ENCODE measurements at regions not wholly inside any gene's neighbourhood (a gene's known extent, or its start where the extent isn't known, plus 50 kb on each side); places are given as distances from the start of the nearest gene placed in this dataset.

DNA sequence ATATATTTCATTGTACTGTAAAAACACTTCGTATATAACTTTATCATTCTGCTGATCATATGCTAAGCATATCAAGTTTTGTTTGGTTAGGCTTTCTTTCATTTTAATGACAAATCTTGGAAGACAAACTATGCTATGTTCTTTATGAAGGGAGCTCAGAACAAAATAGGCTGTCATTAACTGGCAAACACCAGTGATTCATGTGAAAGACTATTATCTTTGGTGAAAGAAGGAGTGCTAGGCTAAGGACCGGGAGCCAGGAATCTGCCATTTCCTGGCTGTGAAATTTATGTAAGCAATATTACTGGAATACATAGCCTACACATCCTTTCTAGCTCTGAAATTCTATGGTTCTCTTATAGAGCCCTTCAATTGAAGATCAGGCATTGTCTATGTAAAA lies 136.2 kb upstream of the CCN2 start:
- no peak for DNase-seq

DNA sequence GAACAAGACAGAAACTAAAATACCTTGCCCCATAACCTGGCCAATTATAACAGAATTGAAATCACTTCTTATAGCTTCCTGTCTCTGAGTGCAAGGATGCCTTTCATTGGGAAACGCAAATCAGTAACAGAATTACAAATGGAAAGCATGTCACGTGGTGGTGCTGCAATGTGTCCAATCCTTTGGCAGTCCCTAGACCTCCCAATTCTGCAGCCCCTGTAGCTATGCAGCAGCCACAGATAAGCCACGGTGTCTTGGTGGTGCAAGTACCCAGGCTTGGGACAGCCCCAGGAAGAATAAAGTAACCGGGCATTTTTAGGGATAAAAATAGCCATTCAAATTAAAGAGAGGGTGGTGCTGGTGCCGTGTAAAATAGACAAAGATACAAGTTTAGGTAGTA lies 134.6 kb upstream of the CCN2 start:
- DNase-seq = no peak

- DNase-seq = no peak
Measured at GRCh38 chr6:132084811-132085509, 133.8 kb upstream of the CCN2 start.

DNA sequence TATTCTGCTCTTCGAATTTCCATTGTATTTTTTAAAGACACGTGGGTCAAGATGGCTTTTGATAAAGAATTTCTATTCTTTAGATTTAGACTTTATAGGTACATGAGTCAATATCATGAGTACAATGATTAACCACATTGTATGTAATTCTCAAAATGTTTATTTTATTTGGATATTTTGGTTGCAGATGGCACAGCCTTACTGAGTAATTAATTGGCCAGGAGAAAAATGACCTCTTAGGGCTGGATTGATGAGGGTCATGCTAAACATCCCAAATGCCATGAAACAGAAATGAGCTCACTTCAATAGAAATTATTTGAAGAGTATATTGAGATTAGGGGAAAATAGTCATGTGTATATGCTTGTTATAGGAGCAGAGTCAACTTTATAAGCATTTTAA lies 131.2 kb upstream of the CCN2 start:
- no peak for DNase-seq

GRCh38 chr6:132081338-132081737 lies 130.2 kb upstream of the CCN2 start:
- no peak for DNase-seq

GRCh38 chr6:132079286-132079685 lies 128.1 kb upstream of the CCN2 start:
- DNase-seq = no peak

- no peak for DNase-seq
Measured at GRCh38 chr6:132076452-132076851, 125.3 kb upstream of the CCN2 start.

- no peak for DNase-seq
Measured at GRCh38 chr6:132072831-132073230, 121.7 kb upstream of the CCN2 start.

DNA sequence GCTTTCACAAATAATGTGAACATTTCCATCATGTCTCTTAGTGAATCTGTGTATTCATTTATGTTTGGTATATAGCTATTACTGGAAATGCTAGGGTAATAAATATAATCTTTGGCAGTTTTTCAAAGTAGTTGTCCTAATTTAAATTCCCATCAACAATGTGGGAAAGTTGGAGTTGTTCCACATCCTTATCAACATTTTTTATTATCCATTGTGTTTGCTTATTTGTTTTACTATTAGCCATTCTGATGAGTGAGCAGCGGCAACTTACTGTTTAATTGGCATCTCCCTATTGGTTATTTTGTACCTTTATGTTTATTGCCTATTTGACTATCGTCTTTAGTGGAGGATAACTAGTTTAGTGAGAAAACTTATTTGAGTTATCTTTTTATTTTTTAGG lies 121.1 kb upstream of the CCN2 start:
- DNase-seq = no peak

- DNase-seq = no peak
Measured at GRCh38 chr6:132070356-132070755, 119.2 kb upstream of the CCN2 start.

GRCh38 chr6:132068766-132069165 lies 117.6 kb upstream of the CCN2 start:
- no peak for DNase-seq

GRCh38 chr6:132067286-132067685 lies 116.1 kb upstream of the CCN2 start:
- DNase-seq = no peak

DNA sequence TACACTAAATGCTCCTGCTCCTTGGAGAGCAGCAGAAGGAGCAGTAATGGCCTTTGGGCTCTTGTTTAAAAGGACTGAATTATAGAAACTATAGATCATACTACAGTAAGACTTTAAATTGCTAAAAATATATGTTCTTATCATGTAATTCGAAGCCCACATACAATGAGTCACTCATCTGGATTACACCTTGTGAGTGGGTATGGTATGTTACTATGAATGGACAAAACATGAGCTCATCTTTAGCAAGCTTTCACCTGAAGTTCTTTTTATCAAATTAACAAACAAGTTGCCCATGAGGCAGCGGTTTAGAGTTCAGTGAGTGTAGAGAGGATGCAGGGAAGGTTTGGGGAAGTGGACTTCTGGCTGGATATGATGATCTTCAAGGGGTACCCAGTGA lies 114.4 kb upstream of the CCN2 start:
- DNase-seq = no peak

GRCh38 chr6:132063738-132064137 lies 112.6 kb upstream of the CCN2 start:
- DNase-seq = no peak

- DNase-seq = no peak
Measured at GRCh38 chr6:132063204-132063603, 112.0 kb upstream of the CCN2 start.

DNA sequence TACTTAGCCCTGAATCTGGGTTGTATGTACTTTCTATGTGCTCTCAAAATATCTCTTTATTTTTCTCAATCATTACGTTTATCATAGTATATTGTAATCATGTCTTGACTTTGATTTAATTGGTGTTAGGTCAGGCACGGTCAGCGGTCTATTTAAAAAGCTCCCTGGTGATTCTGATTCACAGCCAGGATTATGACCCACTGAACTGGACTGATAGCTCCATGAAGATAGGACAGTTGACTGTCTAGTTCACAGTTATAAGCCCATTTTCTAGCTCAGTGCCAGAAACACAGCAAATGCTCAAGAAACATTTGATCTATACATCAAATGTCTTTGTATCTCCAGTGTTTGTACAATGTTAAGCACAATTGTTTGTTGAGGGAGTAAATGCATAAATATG lies 111.5 kb upstream of the CCN2 start:
- no peak for DNase-seq

GRCh38 chr6:132061381-132061780 lies 110.2 kb upstream of the CCN2 start:
- DNase-seq = no peak

- peak; percentile 42 for DNase-seq
Measured at GRCh38 chr6:132060591-132060990, 109.4 kb upstream of the CCN2 start.

DNA sequence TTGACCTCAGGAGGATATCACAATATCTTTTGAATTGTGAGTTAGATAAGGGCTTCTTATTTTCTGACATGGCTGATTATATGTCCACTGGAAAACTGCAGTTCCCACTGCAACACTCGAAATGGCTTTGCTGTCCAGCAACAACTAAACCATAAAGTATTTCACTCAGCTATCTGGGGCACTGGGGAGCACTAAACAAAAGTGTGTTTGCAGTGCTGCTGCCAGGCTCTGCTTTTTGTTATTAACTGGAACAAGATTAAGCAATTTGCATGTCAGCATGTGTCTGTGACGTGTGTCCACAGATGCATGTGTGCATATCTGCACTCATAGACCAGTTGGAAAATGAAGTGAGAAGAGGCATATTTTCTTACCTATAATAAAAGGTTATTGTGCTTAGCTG lies 107.8 kb upstream of the CCN2 start:
- DNase-seq = no peak

- no peak for DNase-seq
Measured at GRCh38 chr6:132054525-132054924, 103.4 kb upstream of the CCN2 start.

DNA sequence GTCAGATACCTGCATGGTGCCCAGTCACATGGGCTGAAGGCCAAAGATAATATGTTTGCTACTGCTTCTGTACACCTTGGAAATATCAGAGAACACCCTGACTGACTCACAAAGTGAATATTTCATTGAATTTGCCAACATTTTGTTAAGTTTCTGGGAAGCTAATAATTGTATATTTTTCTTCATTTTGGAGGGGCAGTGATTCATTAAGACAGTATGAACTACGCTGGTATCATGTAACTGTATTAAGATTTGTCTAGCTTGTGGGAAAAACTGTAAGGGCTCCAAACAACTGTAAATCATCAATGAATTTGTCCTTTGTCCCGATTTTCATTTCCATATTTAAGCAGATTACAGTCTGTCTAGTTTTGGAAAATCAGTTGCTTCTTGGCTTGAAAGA lies 102.3 kb upstream of the CCN2 start:
- no peak for DNase-seq

GRCh38 chr6:132052096-132052495 lies 100.9 kb upstream of the CCN2 start:
- DNase-seq = no peak

- no peak for DNase-seq
Measured at GRCh38 chr6:132045877-132046276, 94.7 kb upstream of the CCN2 start.

DNA sequence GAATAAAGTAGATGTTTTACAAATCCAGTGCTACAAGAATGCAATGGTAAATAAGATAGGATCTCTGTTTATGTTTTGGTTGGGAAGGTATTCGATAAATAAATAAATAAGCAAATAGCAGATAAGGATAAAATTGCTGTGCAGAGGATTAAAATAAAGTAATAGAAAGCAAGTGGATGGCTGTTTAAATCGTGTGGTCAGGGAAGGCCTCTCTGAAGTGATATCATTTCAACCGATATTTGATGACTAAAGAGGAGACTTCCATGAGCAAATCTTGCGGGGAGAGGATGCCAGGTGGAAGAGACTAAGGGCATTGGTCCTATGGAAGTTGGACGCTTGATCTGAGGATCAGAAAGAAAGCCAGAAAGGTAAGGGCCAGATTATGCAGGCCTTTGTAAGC lies 92.0 kb upstream of the CCN2 start:
- no peak for DNase-seq

DNA sequence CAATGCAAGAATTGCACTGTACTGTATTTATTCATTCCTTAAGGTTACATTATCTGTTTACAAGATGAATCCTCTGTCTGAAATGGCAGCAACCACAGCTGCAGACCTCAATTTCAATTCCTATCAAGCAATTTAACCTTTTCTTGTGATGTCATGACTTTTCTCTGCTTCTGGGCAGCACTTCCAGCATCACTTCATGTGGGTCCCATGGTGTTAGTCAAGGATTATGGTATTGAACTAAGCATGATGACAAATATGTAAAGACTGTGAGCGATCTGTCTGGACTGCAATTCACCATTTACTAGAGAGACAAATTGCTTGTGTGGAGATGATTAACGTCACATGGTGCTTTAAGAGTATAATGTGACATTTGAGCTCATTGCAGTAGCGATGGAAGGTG lies 90.5 kb upstream of the CCN2 start:
- no peak for DNase-seq

DNA sequence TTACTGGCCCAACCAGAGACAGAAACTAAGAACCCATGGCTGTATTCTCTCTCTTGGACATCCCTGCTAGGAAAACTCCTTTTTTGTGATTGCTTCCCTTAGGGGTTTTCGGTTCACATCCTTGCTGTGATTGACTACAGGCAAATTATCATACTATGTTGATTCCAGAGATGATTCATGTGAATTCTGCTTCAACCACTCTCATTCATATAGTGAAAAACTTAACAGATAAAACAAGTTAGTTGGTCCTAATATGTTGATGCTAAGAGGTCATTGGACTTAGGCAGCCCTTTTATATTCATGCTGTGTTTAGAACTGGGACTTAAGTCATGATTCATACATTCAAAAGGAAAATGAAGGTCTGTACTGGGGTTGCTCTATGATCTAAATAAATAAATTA lies 76.9 kb upstream of the CCN2 start:
- no peak for DNase-seq
